ENCODE measurements at regions not wholly inside any gene's neighbourhood (a gene's known extent, or its start where the extent isn't known, plus 50 kb on each side); places are given as distances from the start of the nearest gene placed in this dataset.

DNA sequence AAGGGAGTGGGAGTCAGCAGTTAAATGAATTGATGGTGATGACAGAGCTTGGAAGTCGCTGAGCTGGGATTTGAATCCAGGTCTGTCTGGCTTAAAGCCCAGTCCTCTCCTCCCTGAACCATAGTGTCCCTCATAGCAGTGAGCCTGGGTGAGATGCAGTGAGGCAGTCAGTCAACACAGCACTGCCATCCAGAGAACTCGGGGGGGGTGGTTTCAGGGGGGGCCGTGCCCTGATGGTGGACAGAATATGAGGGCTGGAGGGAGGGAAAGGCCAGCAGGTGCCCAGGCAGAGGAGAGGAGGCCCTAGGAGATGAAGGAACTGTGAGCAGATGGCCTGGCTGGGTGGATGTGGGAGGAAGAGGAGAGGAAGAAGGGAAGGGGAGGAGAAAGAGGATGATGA is 405.6 kb downstream of the PTPRU start:
- Histone ChIP-seq H3K4me3 (ENCODE audit: low read depth in 1 of 3, low read length in 3 of 3) (no peak overlapping the region), H3K36me3 (ENCODE audit: control insufficient read depth in 4 of 4, insufficient read depth in 3 of 4, low read depth in 1 of 4, low read length in 3 of 4) (no peaks in the 10 kb centered on the region), H3K4me1 (ENCODE audit: control insufficient read depth in 4 of 4, insufficient read depth in 4 of 4, low read length in 3 of 4) (no peaks in the 10 kb centered on the region), H3K27ac (ENCODE audit: low read depth in 1 of 2, low read length in 2 of 2) (no peak overlapping the region), H3K27me3 (ENCODE audit: control insufficient read depth in 4 of 4, insufficient read depth in 4 of 4, low read length in 3 of 4) (no peaks in the 10 kb centered on the region), H3K9ac (ENCODE audit: low read depth in 1 of 2, low read length in 2 of 2) (no peak overlapping the region), H3K9me3 (ENCODE audit: control insufficient read depth in 4 of 4, low read length in 3 of 4) (no peaks in the 10 kb centered on the region)
- TF ChIP-seq FOXA2 (IDR thresholded peaks at IDR 0.05) (no peak), HNF4A (conservative IDR thresholded peaks at IDR 0.05) (no peak)
- TF ChIP-seq, protein P1, sequence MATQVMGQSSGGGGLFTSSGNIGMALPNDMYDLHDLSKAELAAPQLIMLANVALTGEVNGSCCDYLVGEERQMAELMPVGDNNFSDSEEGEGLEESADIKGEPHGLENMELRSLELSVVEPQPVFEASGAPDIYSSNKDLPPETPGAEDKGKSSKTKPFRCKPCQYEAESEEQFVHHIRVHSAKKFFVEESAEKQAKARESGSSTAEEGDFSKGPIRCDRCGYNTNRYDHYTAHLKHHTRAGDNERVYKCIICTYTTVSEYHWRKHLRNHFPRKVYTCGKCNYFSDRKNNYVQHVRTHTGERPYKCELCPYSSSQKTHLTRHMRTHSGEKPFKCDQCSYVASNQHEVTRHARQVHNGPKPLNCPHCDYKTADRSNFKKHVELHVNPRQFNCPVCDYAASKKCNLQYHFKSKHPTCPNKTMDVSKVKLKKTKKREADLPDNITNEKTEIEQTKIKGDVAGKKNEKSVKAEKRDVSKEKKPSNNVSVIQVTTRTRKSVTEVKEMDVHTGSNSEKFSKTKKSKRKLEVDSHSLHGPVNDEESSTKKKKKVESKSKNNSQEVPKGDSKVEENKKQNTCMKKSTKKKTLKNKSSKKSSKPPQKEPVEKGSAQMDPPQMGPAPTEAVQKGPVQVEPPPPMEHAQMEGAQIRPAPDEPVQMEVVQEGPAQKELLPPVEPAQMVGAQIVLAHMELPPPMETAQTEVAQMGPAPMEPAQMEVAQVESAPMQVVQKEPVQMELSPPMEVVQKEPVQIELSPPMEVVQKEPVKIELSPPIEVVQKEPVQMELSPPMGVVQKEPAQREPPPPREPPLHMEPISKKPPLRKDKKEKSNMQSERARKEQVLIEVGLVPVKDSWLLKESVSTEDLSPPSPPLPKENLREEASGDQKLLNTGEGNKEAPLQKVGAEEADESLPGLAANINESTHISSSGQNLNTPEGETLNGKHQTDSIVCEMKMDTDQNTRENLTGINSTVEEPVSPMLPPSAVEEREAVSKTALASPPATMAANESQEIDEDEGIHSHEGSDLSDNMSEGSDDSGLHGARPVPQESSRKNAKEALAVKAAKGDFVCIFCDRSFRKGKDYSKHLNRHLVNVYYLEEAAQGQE (IDR thresholded peaks at IDR 0.05) = no peak
- WGBS = 50% methylated on average over 3 of the region's 3 CpGs
- DNase-seq (ENCODE audit: low spot score) = peak; percentile 5

DNA sequence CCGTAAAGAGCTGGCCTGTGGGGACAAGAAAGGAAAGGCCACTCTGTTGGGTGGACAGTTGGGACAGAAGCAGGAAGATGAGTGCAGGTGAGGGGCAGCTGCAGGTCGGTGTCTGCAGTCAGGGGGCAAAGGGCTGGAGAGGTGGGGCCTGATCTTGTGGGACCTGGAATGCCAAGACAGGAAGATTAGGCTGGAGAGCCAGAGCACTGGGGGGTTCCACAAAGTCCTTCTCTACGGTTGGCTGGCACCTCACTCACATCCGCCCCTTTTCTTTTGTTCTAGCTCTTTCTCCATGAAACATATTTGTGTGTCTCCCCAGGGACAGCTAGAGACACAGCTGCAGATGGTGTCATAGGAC is 404.1 kb downstream of the PTPRU start:
- Histone ChIP-seq H3K9me3 (ENCODE audit: control insufficient read depth in 4 of 4, low read length in 3 of 4) (no peaks in the 10 kb centered on the region), H3K9ac (ENCODE audit: low read depth in 1 of 2, low read length in 2 of 2) (no peak overlapping the region), H3K27ac (ENCODE audit: low read depth in 1 of 2, low read length in 2 of 2) (no peak overlapping the region), H3K27me3 (ENCODE audit: control insufficient read depth in 4 of 4, insufficient read depth in 4 of 4, low read length in 3 of 4) (no peaks in the 10 kb centered on the region), H3K4me1 (ENCODE audit: control insufficient read depth in 4 of 4, insufficient read depth in 4 of 4, low read length in 3 of 4) (no peaks in the 10 kb centered on the region), H3K36me3 (ENCODE audit: control insufficient read depth in 4 of 4, insufficient read depth in 3 of 4, low read depth in 1 of 4, low read length in 3 of 4) (no peaks in the 10 kb centered on the region), H3K4me3 (ENCODE audit: low read depth in 1 of 3, low read length in 3 of 3) (no peak overlapping the region)
- DNase-seq (ENCODE audit: low spot score) = peak; percentile 27
- WGBS = 83% methylated on average over 4 of the region's 4 CpGs
- TF ChIP-seq GABPA (IDR thresholded peaks at IDR 0.05 in 1 of 2, conservative IDR thresholded peaks at IDR 0.05 in 1 of 2) = no peak
- TF ChIP-seq, protein P2, sequence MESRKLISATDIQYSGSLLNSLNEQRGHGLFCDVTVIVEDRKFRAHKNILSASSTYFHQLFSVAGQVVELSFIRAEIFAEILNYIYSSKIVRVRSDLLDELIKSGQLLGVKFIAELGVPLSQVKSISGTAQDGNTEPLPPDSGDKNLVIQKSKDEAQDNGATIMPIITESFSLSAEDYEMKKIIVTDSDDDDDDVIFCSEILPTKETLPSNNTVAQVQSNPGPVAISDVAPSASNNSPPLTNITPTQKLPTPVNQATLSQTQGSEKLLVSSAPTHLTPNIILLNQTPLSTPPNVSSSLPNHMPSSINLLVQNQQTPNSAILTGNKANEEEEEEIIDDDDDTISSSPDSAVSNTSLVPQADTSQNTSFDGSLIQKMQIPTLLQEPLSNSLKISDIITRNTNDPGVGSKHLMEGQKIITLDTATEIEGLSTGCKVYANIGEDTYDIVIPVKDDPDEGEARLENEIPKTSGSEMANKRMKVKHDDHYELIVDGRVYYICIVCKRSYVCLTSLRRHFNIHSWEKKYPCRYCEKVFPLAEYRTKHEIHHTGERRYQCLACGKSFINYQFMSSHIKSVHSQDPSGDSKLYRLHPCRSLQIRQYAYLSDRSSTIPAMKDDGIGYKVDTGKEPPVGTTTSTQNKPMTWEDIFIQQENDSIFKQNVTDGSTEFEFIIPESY (IDR thresholded peaks at IDR 0.05) = no peak
- no peak for TF ChIP-seq RAD21 (IDR thresholded peaks at IDR 0.05)
- TF ChIP-seq FOXA2 (IDR thresholded peaks at IDR 0.05) = no peak
- TF ChIP-seq RXRA (IDR thresholded peaks at IDR 0.05) = no peak
- TF ChIP-seq, protein P3, sequence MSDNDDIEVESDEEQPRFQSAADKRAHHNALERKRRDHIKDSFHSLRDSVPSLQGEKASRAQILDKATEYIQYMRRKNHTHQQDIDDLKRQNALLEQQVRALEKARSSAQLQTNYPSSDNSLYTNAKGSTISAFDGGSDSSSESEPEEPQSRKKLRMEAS (IDR thresholded peaks at IDR 0.05) = no peak
- no peak for TF ChIP-seq HNF4A (conservative IDR thresholded peaks at IDR 0.05)
- no peak for TF ChIP-seq TAF1 (conservative IDR thresholded peaks at IDR 0.05)
- TF ChIP-seq EGR1 (IDR thresholded peaks at IDR 0.05; ENCODE audit: low read depth in 2 of 2) = no peak

DNA sequence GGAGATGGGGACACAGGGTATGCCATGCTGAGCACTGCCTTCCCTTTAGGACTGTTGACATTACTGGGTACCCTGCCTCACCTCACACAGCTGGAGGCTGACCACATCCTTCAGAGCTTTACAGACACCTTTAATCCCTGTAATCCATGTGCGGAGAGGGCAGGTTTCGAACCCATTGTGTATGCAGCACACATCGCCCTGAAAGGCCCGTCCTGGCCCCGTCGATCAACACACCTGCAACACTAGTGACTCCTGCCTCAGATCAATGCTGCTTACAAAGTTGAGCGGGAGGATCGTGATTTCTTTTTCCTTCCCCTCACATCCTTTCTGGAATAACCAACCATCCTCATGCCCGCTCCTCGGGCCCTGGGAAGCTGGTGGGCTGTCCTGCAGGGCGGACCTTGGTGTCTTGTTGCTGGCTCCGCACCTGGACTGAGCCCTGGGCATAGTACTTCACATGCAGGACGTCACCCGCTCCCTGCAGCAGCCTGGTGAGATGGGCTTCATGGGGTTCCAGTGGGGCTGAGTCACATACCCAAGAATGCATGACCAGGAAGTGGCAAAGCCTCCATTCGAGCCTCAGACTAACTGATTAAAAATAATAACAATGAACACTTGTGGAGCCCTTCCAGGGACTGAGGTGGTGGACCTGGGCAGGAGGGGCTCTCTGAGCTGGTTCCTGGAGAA is 403.6 kb downstream of the PTPRU start:
- no peak overlapping the region for H3K4me3 ChIP-seq (ENCODE audit: low read depth in 1 of 3, low read length in 3 of 3)
- no peak overlapping the region for H3K27ac ChIP-seq (ENCODE audit: low read depth in 1 of 2, low read length in 2 of 2)
- TF ChIP-seq YY1 (IDR thresholded peaks at IDR 0.05) = no peak
- TF ChIP-seq, protein P4, sequence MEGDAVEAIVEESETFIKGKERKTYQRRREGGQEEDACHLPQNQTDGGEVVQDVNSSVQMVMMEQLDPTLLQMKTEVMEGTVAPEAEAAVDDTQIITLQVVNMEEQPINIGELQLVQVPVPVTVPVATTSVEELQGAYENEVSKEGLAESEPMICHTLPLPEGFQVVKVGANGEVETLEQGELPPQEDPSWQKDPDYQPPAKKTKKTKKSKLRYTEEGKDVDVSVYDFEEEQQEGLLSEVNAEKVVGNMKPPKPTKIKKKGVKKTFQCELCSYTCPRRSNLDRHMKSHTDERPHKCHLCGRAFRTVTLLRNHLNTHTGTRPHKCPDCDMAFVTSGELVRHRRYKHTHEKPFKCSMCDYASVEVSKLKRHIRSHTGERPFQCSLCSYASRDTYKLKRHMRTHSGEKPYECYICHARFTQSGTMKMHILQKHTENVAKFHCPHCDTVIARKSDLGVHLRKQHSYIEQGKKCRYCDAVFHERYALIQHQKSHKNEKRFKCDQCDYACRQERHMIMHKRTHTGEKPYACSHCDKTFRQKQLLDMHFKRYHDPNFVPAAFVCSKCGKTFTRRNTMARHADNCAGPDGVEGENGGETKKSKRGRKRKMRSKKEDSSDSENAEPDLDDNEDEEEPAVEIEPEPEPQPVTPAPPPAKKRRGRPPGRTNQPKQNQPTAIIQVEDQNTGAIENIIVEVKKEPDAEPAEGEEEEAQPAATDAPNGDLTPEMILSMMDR (IDR thresholded peaks at IDR 0.05; ENCODE audit: low read depth, low read length, missing input control) = no peak
- TF ChIP-seq, protein P3 (IDR thresholded peaks at IDR 0.05) = no peak
- TF ChIP-seq FOXA2 (IDR thresholded peaks at IDR 0.05) = no peak
- no peak for TF ChIP-seq RXRA (IDR thresholded peaks at IDR 0.05)
- TF ChIP-seq JUND (IDR thresholded peaks at IDR 0.05) = no peak
- TF ChIP-seq HNF4G (IDR thresholded peaks at IDR 0.05) = no peak
- TF ChIP-seq FOXA1 (IDR thresholded peaks at IDR 0.05) = no peak
- TF ChIP-seq, protein P5, sequence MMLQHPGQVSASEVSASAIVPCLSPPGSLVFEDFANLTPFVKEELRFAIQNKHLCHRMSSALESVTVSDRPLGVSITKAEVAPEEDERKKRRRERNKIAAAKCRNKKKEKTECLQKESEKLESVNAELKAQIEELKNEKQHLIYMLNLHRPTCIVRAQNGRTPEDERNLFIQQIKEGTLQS (IDR thresholded peaks at IDR 0.05) = no peak
- TF ChIP-seq, protein P2 (IDR thresholded peaks at IDR 0.05) = no peak
- TF ChIP-seq NR2F2 (IDR thresholded peaks at IDR 0.05) = no peak
- TF ChIP-seq HNF4A (conservative IDR thresholded peaks at IDR 0.05) = no peak
- TF ChIP-seq EGR1 (IDR thresholded peaks at IDR 0.05; ENCODE audit: low read depth in 2 of 2) = no peak
- TF ChIP-seq GABPA (IDR thresholded peaks at IDR 0.05 in 1 of 2, conservative IDR thresholded peaks at IDR 0.05 in 1 of 2) = no peak
- no peaks in the 10 kb centered on the region for H3K27me3 ChIP-seq (ENCODE audit: control insufficient read depth in 4 of 4, insufficient read depth in 4 of 4, low read length in 3 of 4)
- no peaks in the 10 kb centered on the region for H3K9me3 ChIP-seq (ENCODE audit: control insufficient read depth in 4 of 4, low read length in 3 of 4)
- H3K9ac ChIP-seq (ENCODE audit: low read depth in 1 of 2, low read length in 2 of 2) = no peak overlapping the region
- H3K4me1 ChIP-seq (ENCODE audit: control insufficient read depth in 4 of 4, insufficient read depth in 4 of 4, low read length in 3 of 4) = no peaks in the 10 kb centered on the region
- peak; percentile 9 for DNase-seq (ENCODE audit: low spot score)
- no peaks in the 10 kb centered on the region for H3K36me3 ChIP-seq (ENCODE audit: control insufficient read depth in 4 of 4, insufficient read depth in 3 of 4, low read depth in 1 of 4, low read length in 3 of 4)
- WGBS = 88% methylated on average over 15 of the region's 15 CpGs
